ENCODE measurements at regions not wholly inside any gene's neighbourhood (a gene's known extent, or its start where the extent isn't known, plus 50 kb on each side); places are given as distances from the start of the nearest gene placed in this dataset.

DNA sequence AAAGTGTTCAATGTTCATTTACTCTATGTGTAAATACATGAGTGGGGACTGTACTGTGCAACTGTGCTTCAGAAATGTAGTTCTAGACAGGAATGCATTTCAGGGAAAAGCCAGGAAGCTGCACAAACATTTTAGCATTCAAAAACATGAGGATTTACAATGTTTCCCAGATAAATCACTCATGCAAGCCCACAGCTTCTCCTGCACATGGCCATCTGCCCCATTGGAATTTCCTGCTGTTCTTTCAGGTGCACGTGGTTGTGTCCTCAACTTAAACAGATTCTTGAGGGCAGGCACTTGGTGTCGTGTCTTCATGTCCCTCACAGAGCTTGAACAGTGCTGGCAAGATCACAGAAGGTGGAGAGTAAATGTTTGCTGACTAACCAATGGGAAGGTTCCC is 101.5 kb downstream of the UNC5CL start:
- Histone ChIP-seq H3K4me2 (ENCODE audit: low read depth, low read length) (no peak overlapping the region), H3K27me3 (ENCODE audit: control insufficient read depth in 1 of 2, insufficient read depth in 2 of 2, low read length in 2 of 2) (peaks cover 5 to 33% of the 10 kb centered on the region in 2 experiments; a peak in 3 of 5 replicates), H3K4me3 (replicated peaks in 1 of 3; ENCODE audit: insufficient read depth in 1 of 3, low read depth in 2 of 3, low read length in 3 of 3) (no peak overlapping the region), H3K79me2 (ENCODE audit: insufficient read depth, low read length) (no peaks in the 10 kb centered on the region), H3K36me3 (replicated peaks in 1 of 2; ENCODE audit: control insufficient read depth in 1 of 2, insufficient read depth in 2 of 2, low read length in 2 of 2) (no peaks in the 10 kb centered on the region), H3K9ac (ENCODE audit: insufficient read depth, low read depth, low read length) (no peak overlapping the region), H4K20me1 (ENCODE audit: insufficient read depth, low read length) (no peaks in the 10 kb centered on the region), H3K4me1 (ENCODE audit: insufficient read depth, low read length) (peaks cover 14% of the 10 kb centered on the region; the same call in 1 of the 2 replicates), H2AFZ (ENCODE audit: low read length) (no peak overlapping the region), H3K27ac (ENCODE audit: extremely low read length, insufficient read depth, low read length) (no peak overlapping the region), H3K9me3 (ENCODE audit: low read length) (no peaks in the 10 kb centered on the region)
- ChIA-PET CTCF (ENCODE audit: low intra/inter-chr PET ratio, low total read pairs) (no interaction called here), POLR2A (no interaction called here)
- intact Hi-C loops (cut with micrococcal nuclease; ENCODE audit: unreplicated experiment) (no loop called here), in situ Hi-C loops (cut with HindIII; ENCODE audit: extremely low pct_ligation_motif_present, low pct_unique_long_range_greater_than_20kb) (no loop called here)
- no peak for ATAC-seq
- DNase-seq (ENCODE audit: low spot score): no peak
- no peak for FAIRE-seq
- WGBS (ENCODE audit: low lambda C conversion rate): 8% methylated on average over 2 of the region's 2 CpGs
- TF ChIP-seq MTF1 (CRISPR knock-in tag; IDR thresholded peaks at IDR 0.05): no peak
- no peak for TF ChIP-seq ZNF770 (CRISPR knock-in tag; IDR thresholded peaks at IDR 0.05)
- TF ChIP-seq ETV6 (CRISPR knock-in tag; conservative IDR thresholded peaks at IDR 0.05): no peak
- no peak for TF ChIP-seq ERF (CRISPR knock-in tag; IDR thresholded peaks at IDR 0.05)
- no peak for TF ChIP-seq NFRKB (IDR thresholded peaks at IDR 0.05)
- TF ChIP-seq SIX4 (CRISPR knock-in tag; IDR thresholded peaks at IDR 0.05): no peak
- TF ChIP-seq TBX2 (CRISPR knock-in tag; IDR thresholded peaks at IDR 0.05; ENCODE audit: borderline replicate concordance): no peak
- TF ChIP-seq NR2F2 (IDR thresholded peaks at IDR 0.05; ENCODE audit: borderline replicate concordance, low read depth): no peak
- TF ChIP-seq NRL (CRISPR knock-in tag; IDR thresholded peaks at IDR 0.05; ENCODE audit: borderline replicate concordance): no peak
- no peak for TF ChIP-seq POGZ (CRISPR knock-in tag; IDR thresholded peaks at IDR 0.05)
- BruUV-seq (replicated peaks): no TSS peak
